ENCODE measurements at regions not wholly inside any gene's neighbourhood (a gene's known extent, or its start where the extent isn't known, plus 50 kb on each side); places are given as distances from the start of the nearest gene placed in this dataset.

DNA sequence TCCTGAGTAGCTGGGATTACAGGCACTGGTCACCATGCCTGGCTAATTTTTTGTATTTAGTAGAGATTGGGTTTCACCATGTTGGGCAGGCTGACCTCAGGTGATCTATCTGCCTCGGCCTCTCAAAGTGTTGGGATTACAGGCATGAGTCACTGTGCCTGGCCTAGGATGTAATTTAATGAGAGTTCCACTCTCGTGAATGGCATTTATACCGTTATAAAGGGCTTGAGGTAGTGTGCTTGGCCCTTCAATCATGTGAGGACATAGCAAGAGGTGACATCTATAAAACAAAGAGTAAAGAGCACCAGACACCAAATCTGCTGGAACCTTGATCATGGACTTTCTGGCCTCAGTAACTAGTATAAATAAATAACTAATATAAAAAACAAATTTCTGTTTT lies 93.5 kb upstream of the PPP1R9A start:
- no peak for DNase-seq

DNA sequence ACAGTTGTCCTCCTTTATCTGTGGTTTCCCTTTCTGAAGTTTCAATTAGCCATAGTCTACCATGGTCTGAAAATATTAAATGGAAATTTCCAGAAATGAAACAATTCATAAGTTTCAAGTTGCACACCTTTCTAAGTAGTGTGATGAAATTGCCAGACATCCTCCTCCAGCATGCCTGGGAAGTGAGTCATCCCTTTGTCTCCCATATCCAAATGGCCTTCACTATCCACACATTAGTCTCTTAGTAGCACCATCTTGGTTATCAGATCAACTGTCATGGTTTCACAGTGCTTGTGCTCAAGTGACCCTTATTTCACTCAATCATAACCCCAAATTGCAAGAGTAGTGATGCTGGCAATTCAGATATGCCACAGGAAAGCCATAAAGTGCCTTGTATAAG lies 83.4 kb upstream of the PPP1R9A start:
- no peak for DNase-seq

DNA sequence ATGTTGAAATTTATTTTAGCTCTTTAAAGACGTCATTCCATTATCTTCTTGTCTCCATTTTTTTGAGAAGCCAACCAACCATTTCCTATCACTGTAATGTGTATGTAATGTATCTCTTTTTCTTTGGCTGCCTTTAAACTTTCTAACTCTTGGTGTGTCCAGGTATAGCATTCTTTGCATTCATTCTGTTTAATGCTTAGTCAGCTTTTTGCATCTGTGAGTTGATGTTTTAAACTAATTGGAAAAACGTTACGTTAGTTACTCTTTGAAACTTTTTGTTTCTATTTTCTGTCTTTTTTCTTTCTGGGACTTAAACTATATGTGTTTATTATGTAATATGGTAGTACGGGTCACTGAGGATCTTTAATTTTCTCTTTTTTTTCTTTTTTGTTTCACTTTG lies 77.4 kb upstream of the PPP1R9A start:
- DNase-seq = no peak

DNA sequence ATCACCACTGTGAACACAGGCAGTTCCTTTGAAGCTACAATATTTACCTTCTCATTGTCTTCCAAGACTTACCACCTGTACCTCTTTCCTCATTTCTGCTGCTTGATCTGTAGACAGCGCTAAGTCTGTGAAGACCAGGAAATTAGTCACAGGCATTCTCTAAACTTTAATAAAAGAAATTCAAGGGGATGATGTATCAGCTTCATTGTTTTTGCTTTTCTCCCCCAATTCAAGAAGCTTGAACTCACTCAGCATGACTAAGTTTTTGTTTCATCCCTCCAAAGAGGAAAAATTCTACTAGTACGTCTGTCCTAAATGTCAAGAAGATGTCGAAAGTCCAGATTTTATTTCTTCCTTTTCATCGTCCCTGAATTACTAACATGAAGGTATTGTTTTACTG lies 75.3 kb upstream of the PPP1R9A start:
- DNase-seq = no peak

DNA sequence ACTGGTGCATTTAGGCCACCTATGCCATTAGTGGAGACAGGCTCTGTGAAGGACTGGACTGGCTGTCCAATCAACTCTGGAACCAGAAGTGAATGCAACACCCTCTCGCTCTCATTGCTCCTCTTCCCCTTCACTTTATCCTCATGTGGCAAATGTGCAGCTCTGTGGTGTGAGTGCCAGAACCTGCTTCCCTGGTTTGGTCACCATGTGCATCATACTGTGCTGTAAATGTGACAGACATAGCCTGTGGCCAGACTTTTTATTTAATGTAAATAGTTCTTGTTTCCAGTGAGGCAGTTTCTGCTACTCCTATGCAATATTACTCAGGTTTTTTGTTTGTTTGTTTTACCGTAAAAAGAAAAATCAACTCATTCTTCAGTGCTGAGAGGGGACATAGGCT lies 73.0 kb upstream of the PPP1R9A start:
- no peak for DNase-seq

DNA sequence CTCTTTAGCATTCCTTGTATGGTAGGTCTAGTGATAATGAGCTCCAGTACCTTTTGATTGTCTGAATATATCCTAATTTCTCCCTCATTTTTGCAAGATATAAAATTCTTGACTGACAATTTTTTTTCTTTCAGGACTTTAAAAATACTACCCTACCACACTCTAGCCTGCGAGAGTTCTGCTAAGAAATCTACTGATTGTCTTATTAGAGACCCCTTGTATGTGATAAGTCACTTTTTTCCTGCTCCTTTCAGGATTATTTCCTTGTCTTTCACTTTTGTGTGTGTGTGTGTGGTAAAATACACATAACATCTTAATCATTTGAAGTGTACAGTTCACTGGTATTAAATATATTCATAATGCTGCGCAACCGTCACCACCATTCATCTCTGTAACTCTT lies 68.7 kb upstream of the PPP1R9A start:
- DNase-seq = no peak

DNA sequence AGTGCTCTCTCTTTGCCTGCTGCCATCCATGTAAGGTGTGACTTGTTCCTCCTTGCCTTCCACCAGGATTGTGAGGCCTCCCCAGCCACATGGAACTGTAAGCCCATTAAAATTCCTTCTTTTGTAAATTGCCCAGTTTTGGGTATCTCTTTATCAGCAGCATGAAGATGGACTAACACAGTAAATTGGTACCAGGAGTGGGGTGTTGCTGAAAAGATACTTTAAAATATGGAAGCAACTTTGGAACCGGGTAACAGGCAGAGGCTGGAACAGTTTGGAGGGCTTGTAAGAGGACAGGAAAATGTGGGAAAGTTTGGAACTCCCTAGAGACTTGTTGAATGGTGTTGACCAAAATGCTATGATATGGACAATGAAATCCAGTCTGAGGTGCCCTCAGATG lies 63.8 kb upstream of the PPP1R9A start:
- no peak for DNase-seq

DNA sequence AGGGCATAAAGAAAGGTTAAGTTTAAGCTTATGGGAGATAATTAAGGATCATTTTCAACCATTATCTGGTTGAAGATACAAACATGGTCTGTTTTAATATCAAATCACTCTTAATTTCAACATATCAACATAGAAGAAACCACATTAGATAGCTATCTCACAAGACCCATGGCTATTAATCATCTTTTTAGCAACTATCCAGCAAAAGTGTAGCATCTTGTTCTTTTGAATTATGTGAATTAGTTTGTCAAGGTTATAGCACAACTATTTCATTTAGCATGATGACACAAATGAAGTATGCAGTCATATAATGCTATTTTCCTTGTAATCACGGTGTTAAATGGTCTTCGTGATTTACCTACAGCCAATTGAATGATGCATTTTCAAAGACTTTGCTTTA lies 58.9 kb upstream of the PPP1R9A start:
- no peak for DNase-seq

DNA sequence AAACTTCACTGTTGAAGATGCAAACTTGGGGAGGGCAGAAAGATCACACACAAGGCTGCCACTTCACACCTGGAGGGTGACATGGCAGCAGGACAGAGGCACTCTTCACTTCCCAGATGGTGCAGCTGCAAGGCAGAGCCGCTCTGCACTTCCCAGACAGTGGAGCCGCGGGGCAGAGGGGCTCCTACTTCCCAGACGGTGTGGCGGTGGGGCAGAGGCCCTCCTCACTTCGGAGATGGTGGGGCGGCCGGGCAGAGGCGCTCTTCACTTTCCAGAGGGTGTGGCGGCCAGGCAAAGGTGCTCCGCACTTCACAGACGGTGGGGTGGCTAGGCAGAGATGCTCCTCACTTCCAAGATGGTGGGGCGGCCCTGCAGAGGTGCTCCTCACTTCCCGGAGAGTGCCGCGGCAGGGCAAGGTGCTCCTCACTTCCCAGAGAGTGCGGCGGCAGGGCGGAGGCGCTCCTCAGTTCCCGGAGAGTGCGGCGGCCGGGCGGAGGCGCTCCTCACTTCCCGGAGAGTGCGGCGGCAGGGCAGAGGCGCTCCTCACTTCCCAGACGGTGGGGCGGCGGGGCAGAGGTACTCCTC lies 58.3 kb upstream of the PPP1R9A start:
- DNase-seq = no peak

DNA sequence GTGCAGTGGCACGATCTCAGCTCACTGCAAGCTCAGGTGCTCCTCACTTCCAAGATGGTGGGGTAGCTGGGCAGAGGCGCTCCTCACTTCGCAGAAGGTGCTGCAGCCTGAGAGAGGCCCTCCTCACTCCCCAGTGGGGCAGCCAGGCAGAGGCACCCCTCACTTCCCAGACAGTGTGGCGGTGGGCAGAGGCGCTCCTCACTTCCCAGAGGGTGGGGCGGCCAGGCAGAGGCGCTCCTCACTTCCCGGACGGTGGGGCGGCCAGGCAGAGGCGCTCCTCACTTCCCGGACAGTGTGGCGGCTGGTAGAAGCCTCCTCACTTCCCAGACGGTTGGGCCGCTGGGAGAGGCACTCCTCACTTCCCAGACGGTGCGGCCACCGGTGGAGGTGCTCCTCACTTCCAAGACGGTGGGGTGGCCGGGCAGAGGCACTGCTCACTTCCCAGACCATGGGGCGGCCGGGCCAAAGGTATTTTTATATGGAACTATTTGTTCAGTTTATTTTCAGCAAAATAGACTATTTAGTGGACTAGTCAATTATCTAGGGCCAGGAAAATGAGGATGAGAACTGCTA lies 57.7 kb upstream of the PPP1R9A start:
- no peak for DNase-seq

DNA sequence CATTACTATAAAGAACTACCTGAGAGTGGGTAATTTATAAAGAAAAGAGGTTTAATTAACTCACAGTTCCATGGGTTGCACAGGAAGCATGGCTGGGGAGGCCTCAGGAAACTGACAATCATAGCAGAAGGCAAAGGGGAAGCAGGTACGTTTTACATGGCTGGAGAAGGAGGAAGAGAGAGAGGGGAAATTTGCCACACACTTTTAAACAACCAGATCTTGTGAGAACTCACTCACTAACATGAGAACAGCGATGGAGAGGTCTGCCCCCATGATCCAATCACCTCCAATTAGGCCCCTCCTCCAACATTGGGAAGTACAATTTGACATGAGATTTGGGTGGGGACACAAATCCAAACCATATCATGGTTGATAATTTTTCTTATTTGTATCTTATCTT lies 51.8 kb upstream of the PPP1R9A start:
- DNase-seq = no peak

DNA sequence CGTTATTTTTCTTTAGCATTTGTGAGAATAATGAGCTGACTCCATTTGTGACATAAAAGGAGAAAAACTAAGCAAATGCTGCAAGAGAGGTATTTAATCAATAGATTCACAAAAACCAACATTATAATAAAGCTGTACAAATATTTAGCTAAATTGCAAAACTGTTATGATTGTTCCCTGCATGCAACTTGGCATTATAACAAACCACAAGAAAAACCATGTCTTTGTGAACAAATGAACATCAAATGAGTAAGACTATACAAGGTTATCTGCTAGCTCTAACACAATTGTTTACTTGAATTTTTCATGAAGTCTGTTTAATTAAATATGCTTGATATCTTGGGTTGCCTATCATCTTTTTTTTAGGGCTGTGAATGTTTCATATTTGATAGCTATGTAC lies 50.8 kb upstream of the PPP1R9A start:
- no peak for DNase-seq
